AML-193 (cell line): ENCODE measurements at regions not wholly inside any gene's neighbourhood (a gene's known extent, or its start where the extent isn't known, plus 50 kb on each side); places are given as distances from the start of the nearest gene placed in this dataset.
"Not testable (repeated sequence)": the region's sequence is repeated elsewhere in the genome, so short reads cannot be mapped to it uniquely, and the experiment has no call there.

Source experiments
- DNase-seq, 2 experiments: peaks; one replicate each; lab custom pipeline; 2025; lab: John Stamatoyannopoulos, UW

DNA sequence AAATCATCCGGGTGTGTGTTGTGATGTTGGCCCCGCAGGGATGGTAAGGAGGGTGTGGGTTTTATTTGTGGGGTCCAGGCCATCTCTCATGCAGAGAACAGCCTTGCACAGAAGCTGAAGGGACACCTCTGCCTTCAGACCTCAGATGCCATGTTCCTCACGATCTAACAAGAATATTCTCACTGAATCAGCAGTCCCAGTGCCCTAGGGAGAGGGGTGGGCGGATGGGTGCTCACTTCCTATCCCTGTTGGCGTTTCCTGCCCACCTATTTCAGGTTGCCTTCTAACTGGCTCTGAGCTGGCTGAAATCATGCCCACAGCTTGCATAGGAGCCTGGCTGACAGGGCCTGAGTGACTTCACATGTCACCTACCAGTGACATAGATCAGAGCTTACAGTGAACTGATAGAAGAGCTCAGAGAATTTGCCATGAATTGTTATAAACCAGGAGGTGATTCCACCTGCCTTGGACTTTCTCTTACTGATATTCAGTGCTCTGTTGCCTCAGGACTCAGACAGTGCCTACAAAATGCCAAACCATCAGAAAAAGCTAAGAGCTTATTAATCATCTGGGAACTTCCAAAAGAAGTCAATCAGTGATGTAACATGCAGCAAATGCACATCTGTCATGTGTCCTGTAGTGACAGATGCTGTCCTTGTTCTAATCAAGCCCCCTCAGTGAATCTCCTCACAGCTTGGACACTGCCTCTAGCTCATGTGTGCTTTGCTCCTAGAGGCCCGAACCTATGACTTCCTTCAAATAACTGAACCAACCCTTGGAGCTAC is 186.8 kb upstream of the ADRA1D start:
- DNase-seq = no peak

DNA sequence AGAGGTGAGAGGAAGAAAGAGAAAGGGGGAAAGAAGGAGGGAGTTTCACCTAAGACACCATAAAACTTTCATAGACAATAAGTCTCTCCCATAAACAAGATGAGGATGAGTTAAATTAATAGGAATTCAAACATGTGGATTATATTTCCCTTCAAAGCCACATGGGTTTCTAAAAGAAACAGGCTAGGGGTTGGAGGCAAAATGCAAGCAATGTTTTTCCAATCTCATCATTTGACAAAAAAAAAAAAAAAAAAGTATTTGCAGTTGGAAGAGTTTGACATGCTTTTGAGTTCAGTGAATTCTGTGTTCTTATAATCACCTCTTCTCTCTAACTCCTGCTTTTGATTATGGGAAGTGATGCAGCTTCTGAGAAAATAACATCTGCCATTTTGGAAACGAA is 186.1 kb upstream of the ADRA1D start:
- DNase-seq = no peak

DNA sequence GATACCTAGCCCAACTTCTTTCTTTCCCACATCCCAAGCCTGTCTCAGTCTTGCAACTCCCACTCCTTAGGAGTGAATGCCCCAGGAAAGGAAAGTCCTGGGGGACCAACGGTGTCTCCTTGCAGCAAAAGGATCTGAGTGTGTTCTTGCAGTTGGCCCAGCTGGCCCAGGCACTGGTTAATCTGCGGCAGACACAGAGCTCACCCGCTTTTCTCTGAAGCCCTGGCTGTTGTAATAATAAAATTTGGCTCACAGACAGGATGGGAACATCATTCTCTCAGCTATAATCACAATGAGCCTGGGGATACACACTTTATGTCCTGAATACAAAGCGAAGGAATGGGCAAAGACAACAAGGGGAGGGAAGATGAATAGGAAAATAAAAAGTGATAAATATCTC is 185.6 kb upstream of the ADRA1D start:
- DNase-seq = no peak

DNA sequence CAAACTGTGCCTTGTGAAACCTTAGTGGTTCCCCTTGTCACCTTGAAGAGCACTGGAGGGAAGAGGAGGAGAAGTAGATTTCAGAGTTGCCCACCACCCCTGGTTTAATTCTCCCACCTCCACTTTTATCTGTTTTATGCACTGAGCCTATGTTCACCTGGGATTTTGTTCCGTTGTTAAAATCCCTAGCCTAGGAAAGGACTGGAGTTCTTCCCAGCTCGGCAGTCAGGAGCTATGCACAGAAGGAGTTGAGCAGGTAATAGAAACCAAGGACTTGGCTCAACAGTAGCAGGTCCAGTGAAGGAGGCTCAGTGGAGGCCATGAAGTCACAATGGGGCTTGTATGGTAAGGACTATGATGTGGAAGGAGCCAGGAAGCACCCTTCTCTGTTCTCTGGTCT is 182.4 kb upstream of the ADRA1D start:
- no peak for DNase-seq

DNA sequence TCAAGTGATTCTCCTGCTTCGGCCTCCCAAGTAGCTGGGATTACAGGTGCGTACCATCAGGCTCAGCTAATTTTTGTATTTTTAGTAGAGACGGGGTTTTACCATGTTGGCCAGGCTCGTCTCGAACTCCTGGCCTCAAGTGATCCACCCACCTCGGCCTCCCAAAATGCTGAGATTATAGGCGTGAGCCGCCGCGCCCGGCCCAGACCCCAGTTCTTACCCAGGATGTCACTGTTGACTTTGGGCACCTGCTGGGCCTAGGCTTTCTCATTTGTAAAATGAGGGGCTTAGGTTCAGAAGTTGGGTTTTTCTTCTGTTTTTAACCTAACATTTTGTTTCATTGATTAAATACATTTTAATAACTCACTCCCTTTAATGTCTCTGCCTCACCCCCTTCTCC is 181.7 kb upstream of the ADRA1D start:
- DNase-seq = not testable (repeated sequence)

DNA sequence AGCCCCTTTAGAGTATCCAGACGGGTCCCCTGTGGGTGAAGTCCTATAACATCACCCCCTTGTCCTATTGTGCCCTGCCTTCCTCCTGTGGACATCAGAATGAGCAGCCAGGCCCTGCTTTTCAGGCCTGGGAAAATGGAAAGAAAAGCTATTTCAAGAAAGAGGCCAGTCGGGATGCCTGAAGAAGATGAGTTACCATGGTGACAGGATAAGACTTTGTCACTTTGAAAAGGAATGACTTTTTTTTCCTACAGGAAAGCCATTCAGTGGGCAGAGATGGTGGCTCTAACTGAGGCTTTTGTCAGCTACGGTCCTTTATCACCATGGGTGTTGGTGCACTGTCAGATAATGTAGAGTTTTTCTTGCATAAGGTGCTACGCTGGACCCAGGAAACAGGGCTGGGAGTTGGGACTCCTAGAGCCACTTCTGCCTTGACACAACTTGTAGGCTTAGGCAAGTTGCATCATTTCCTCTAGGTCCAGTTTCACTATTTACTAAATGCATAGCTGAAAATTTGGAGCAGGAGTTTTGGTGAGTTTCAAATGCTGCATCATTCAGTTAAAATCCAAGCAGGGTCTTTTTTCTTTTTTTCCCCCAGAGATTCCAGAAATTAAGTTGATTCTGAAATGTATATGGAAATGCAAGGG is 179.0 kb upstream of the ADRA1D start:
- DNase-seq = no peak

DNA sequence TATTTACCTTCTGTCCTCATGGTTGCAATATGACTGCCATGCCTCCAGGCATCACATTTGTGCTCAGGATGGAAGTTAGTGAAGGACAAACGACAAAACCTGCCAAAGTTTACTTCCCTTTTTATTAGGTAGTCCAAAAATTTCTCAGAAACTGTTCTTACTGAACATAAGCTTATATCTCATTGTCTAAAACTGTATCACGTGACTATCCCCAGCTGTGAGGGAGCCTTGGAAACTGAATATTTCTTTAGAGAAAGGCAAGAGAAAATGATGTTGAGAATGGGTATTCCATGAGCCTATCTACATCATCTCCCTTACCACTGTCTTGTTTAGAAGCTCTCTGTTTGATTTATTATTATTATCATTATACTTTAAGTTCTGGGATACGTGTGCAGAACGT is 169.1 kb upstream of the ADRA1D start:
- DNase-seq = no peak

DNA sequence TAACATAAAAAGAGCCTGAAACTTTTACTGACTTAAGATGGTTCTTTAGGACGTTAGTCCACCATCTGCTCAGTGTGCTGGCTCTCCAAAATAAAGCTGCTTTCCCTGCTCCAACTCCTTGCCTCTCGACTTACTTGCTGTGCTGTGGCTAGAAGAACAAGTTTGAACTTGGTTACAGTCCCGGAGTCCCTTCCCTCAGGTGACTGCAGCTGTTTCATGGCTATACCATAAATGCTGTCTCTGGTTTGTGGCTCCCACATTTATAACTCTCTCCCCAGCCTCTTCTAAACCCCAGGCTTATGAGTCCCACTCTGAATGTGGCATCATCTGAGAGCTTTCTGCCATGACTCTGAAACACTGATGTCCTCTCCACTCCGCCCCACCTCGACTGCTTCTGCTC is 166.2 kb upstream of the ADRA1D start:
- DNase-seq = no peak

DNA sequence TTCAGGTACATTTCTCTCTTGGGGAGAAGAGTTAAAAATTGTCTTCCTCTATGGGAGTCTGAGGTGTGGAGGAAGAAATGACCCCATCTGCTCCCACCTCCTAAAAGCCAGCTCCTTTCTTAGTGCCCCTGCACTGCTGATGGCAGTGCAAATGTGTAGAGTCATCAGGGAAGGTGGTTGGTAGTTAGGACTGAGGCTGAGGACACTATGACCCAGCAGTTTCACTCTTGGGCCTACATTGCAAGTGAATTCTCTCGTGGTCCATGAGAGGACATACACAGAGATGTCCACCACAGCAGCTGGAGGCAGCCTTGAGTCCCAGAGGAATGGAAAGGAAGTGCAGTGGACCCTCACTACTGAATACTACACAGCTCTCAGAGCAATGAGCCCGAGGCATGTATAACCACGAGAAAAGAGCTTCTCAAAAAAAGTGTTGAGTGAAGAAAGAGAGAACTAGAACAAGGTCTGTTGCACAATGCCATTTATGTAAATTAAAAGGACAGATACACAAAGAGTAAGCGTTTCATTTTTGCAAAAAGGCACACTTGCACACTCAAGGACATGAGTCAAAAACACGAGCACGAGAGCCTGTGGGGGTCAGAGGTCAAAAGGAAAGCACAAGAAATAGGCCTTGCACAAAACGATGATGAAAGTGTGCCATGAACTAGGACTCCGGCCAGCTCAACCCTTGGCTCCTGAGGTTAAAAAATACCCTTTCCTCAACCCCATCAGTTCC is 164.4 kb upstream of the ADRA1D start:
- DNase-seq = no peak

DNA sequence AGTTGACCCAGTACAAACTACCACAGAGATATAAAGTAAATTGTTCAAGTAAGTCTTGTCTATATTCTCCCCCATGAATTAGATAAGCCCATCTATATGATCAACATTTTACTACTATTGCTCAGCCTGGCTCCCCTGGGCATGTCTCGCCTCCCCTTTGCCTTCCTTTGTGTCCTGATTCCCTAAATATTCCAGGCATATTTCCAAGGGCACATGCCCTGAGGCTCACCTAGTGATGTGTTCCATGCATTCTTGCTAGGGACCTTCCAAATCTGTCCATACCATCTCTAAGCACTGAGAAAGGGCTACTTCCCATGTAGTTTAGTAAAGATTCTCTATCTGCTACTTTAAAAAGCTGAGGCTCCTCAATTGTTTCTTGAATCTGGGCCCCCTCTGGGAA is 163.1 kb upstream of the ADRA1D start:
- DNase-seq = no peak

DNA sequence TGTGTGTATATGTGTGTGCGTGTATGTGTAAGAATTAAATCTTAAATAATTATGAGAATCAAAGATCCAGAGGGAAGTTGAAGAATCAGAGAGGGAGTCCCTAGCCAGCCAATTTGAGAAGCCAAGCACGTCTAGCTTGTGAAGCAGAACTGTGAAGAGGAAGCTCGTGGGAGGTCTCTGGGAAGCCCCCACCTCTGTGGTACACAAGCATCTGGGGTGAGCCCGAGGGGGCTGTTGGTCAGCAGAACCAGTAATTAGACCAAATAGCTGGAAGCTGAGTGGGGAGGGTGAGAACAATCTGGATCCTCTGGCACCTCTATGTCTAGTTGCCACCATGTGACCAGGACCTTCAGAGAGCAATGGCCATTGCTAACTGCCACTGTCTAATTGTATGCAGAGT is 162.7 kb upstream of the ADRA1D start:
- DNase-seq = no peak

DNA sequence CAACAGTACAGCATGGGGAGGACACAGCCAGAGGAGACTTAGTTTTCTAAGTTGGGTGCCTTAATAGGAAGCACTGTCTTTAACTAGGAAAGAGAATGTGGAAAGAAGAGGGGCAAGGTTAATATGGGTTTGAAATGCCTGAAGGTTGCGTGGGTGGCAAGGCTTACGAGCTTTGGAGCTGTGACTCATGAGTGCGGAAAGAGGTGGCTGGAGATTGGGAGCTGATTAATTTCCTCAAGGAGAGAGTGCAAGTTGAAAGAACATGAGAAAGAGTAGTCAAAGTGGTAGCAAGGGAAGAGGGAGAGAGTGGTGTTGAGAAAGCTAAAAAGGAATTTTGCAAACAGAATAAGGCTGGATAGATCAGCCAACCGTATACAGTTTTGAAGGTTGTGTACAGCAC is 157.5 kb upstream of the ADRA1D start:
- no peak for DNase-seq

DNA sequence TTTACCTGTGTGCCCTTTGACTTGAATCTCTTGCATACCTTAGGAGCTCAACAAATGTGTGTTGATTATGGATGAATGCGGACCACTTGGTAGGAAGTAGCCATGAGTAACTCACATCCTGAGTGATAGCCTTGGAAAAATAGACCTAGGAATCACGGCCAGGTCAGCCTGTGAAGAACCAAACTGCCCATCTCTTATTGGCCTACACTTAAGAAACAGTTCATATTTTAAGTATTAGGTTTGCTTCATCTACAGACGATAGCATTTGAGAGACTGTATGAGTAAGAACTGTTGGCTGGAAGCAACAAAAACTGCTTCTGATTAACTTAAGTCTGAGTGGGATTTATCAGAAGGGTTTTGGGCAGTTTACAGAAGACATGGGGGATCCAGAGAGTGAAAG is 152.5 kb upstream of the ADRA1D start:
- DNase-seq = no peak

DNA sequence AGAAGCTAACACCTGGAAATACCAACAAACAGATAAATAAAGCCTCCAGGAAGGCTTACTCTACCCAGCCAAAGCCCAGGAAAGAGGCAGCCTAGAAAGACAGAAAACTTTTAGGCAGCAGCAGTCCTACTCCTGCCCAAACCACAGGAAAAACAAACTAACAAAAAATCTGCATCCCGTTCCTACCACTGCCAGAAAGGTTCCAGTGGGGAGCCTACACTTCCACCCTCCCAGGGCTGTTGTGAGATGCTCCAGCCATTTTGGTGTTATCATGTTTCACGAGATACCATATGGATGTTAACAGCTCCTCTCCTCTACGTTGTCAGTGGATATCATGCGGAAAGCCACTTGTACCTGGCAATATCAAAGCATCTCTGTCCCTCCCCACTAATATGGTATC is 135.9 kb upstream of the ADRA1D start:
- DNase-seq = no peak

DNA sequence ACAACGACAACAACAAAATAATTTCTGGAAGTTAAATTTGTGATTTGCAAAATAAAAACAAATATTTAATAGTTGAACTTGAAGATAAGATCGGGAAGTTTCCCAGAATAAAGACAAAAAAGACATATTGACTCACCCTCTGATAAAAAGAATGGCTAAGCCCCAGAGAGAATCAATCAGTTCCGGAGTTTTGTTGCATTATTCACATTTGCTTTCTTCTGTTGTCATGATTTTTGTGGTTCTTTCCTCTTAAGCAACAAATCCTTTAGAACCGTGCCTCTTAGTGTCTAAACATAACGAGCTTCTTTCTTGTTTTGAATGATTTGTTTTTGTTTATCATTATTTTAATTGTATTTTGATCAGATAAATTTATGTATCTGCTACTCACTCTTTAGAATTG is 134.9 kb upstream of the ADRA1D start:
- no peak for DNase-seq

DNA sequence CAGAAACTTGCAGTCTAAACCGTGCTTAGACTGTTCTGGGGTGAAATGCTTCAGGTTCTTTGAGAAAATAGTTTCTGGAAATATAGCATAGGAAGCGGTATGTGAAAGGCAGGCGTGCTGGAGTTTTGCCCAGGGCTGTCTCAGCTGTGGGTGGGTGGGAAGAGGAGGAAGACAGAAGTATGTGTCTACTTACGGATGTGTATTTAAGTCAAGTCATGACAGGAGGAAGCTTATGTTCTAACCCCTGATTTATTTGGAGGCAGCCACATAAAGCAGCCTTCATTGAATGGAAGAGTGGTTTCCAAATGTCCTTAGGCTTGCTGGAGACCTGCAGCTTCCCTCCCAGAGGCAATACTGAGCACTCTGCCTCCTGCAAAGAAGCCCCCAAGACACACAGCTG is 126.8 kb upstream of the ADRA1D start:
- DNase-seq = no peak

DNA sequence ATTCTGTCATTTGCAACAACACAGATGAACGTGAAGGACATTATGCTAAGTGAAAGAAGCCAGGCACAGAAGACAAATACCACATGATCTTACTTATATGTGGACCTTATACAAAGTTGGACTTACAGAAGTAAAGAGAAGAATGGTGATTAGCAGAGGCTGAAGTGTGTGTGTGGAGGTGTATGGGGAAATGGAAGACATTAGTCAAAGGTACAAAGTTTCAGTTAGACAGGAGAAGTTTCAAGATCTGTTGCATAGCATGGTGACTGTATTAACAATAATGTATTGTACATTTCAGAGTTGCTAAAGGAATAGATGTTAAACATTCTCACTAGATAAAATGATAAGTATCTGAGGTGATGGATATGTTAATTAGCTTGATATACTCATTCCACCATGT is 124.4 kb upstream of the ADRA1D start:
- DNase-seq = no peak

DNA sequence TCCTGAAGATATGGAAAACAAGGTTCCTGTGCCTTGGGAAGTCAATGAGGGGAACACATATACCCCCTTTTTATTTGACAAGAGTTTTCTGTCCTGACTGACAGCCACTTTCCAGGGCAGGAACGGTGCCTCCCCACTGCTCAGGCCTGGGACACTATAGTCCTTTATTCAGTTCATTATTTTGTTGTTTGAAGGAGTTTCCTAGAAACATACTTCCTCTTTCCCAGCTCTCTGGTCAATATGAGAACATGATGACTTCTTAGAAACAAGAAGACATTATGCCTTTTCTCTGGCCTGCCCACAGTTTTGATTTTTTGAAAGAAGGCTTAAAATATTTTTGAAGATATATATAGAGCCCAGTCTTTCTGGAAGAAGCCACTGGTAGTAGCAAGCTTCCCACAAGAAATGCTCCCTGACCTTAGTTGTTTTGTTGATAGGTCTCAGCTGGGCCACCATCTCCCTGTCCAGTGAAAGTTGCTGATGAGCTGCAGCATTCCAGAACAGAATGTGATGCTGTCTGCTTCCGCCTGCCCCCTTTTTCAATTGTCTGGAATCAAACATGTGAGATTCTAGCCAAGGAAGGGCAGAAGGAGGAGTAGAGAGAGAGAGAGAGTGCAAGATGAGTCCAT is 122.7 kb upstream of the ADRA1D start:
- peak in 1 of 2 experiments; percentile 1 for DNase-seq

DNA sequence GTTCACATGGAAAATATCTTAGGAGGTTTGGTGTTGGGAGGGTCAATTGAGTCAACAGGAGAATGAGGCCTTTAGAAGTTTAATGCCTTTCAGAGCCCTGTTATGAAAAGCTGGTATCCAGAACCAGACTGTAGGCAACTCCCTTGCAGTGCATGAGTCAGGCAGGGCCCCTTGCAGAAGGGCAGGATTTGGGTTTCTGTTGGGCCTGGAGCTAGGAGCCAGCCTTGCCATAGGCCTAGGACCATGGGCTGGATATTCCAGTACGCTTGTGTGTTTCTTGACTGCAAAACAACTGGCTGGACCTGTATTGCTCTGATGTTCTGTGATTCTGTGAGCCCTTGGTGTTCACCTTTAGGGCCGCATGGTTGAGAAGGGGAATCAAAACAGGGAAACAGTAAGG is 121.8 kb upstream of the ADRA1D start:
- DNase-seq = no peak

DNA sequence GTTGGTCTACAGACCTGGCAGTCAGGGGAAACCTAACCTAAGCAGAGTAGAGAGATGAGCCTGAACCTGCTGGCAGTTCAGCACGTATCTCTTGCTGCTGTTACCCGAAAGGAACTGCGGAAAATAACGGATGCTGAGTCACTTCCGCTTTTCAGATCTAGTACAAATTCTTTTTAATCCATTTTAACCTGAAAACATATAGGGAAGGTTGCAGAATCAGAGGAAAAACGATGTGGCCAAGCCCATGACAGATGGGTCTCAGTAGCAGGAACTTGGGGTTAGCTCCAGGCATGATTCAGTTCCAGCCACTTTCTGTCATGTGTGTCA is 120.7 kb upstream of the ADRA1D start:
- DNase-seq = peak; percentile 53 to 66

DNA sequence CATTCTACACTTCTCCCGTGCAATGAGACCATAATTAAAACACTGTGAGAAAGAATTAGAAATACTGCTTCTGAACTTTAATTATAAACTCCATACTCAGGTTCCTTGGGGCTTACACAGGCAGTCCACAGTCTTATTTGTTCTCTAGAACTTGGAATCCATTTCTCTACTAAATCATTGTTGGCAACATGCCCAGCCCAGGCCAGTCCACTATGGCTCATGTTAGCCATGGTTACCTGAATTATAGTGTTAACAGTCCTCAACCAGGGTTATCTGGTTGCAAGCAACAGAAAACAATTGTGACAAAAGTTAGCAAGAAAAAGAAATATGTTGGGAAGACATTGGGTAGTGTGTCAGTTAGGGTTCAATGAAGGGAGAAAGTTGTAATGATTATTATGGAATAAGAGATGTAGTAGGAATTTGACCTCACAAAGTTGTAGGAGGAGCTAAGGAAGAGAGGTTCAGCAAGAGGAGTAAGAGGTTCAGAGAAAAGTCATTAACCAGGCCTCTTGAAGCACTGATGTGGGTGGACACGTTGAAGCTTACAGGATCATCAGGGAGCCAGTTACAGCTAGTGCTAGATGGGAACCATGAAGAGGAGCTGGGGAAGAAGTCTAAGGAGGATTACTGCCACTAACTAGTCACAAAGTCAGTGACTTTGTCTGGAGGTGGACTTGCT is 120.2 kb upstream of the ADRA1D start:
- no peak for DNase-seq

DNA sequence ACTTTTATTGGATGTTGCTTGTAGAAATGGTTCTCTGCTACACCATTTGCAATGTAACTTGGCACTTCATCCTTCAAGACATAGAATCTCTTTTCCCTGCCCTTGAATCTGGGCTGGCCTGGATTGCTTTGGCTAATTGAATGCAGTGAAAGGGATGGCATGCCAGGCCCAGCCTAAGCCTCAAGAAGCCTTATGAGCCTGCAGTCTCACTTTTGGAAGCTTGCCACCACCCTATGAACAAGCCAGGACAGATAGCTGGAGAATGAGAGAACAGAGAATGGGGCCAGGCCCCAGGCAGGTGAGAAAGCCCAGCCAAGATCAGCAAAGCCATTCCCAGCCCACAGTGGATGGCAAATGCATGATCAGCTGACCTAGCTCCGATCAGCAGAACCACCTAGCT is 117.0 kb upstream of the ADRA1D start:
- no peak for DNase-seq
